Liver (tissue), 8 donors: ENCODE measurements at regions not wholly inside any gene's neighbourhood (a gene's known extent, or its start where the extent isn't known, plus 50 kb on each side); places are given as distances from the start of the nearest gene placed in this dataset.

ENCODE experiments used
- DNase-seq: peaks from one replicate; pipeline ENCODE4 v3.0.0-alpha.2; 2017; ENCODE audit warnings: low spot score
- H3K27ac ChIP-seq, 2 donors: one replicate each; pipeline ENCODE4 v1.7.0; 2013; ENCODE audit warnings: inconsistent platforms in 2 of 2, low read length in 2 of 2, control low read depth in 1 of 2, low read depth in 1 of 2, mild to moderate bottlenecking in 1 of 2
- H3K27me3 ChIP-seq, 4 donors: one replicate each; pipeline versions ENCODE4 v1.6.1 to v1.7.0; 2013; ENCODE audit warnings: low read length in 3 of 4, inconsistent platforms in 1 of 4, mild to moderate bottlenecking in 1 of 4, moderate library complexity in 1 of 4; ENCODE audit not compliant: control insufficient read depth in 4 of 4, insufficient read depth in 4 of 4
- H3K36me3 ChIP-seq, 4 donors: one replicate each; pipeline versions ENCODE4 v1.6.1 to v1.7.0; 2013; ENCODE audit warnings: low read length in 3 of 4, mild to moderate bottlenecking in 3 of 4, low read depth in 1 of 4, moderate library complexity in 1 of 4; ENCODE audit not compliant: control insufficient read depth in 4 of 4, insufficient read depth in 3 of 4
- H3K4me1 ChIP-seq, 4 donors: one replicate each; pipeline versions ENCODE4 v1.6.1 to v1.7.0; 2013; ENCODE audit warnings: low read length in 3 of 4, mild to moderate bottlenecking in 3 of 4, moderate library complexity in 1 of 4; ENCODE audit not compliant: control insufficient read depth in 4 of 4, insufficient read depth in 4 of 4
- H3K4me3 ChIP-seq, 3 donors: one replicate each; pipeline versions ENCODE4 v1.6.1 to v1.7.0; 2013; ENCODE audit warnings: low read length in 3 of 3, control low read depth in 1 of 3, low read depth in 1 of 3, mild to moderate bottlenecking in 1 of 3
- H3K9ac ChIP-seq, 2 donors: one replicate each; pipeline ENCODE4 v1.7.0; 2013; ENCODE audit warnings: low read length in 2 of 2, mild to moderate bottlenecking in 2 of 2, moderate library complexity in 2 of 2, control low read depth in 1 of 2, low read depth in 1 of 2
- H3K9me3 ChIP-seq, 4 donors: one replicate each; pipeline versions ENCODE4 v1.6.1 to v1.7.0; 2013; ENCODE audit warnings: low read length in 3 of 4; ENCODE audit not compliant: control insufficient read depth in 4 of 4
- CTCF ChIP-seq: fragments of 150-350 bp; IDR thresholded peaks from 2 replicates; pipeline ENCODE4 v1.5.1; 2017; ENCODE audit warnings: improper control_type of control experiment, low read depth, low read length; ENCODE audit not compliant: missing input control
- HNF4A ChIP-seq, 2 donors: conservative IDR thresholded peaks; 2 replicates each; pipeline ENCODE4 v1.6.1; 2016; ENCODE audit warnings: antibody characterized with exemption in 2 of 2, mild to moderate bottlenecking in 2 of 2
- HNF4G ChIP-seq: IDR thresholded peaks from 2 replicates; pipeline ENCODE4 v1.6.1; 2016; ENCODE audit warnings: antibody characterized with exemption
- RAD21 ChIP-seq, 2 donors: IDR thresholded peaks; 2 replicates each; pipeline ENCODE4 v1.6.1; 2016; ENCODE audit warnings: antibody characterized with exemption in 2 of 2, mild to moderate bottlenecking in 2 of 2
- RXRA ChIP-seq, 2 donors: IDR thresholded peaks; 2 replicates each; pipeline ENCODE4 v1.6.1; 2017 to 2018; ENCODE audit warnings: antibody characterized with exemption in 2 of 2, mild to moderate bottlenecking in 1 of 2
- SP1 ChIP-seq: IDR thresholded peaks from 2 replicates; pipeline ENCODE4 v1.6.1; 2018; ENCODE audit warnings: antibody characterized with exemption, mild to moderate bottlenecking
- YY1 ChIP-seq: IDR thresholded peaks from 2 replicates; pipeline ENCODE4 v1.6.1; 2016; ENCODE audit warnings: antibody characterized with exemption, mild to moderate bottlenecking
- WGBS: extraction: QIAGEN DNeasy Blood & Tissue Kit; methylation state at CpG from one replicate; pipeline ENCODE4 v1.1.7; 2013; 5-methylcytosine and 5-hydroxymethylcytosine counted together
- TF ChIP-seq, protein P1 (sequence below): IDR thresholded peaks from 2 replicates; pipeline ENCODE4 v1.6.1; 2016; ENCODE audit warnings: antibody characterized with exemption
- donor health status: healthy.
- donor health status: healthy.
- donor health status: healthy.
- donor health status: healthy.
- donor health status: healthy.

DNA sequence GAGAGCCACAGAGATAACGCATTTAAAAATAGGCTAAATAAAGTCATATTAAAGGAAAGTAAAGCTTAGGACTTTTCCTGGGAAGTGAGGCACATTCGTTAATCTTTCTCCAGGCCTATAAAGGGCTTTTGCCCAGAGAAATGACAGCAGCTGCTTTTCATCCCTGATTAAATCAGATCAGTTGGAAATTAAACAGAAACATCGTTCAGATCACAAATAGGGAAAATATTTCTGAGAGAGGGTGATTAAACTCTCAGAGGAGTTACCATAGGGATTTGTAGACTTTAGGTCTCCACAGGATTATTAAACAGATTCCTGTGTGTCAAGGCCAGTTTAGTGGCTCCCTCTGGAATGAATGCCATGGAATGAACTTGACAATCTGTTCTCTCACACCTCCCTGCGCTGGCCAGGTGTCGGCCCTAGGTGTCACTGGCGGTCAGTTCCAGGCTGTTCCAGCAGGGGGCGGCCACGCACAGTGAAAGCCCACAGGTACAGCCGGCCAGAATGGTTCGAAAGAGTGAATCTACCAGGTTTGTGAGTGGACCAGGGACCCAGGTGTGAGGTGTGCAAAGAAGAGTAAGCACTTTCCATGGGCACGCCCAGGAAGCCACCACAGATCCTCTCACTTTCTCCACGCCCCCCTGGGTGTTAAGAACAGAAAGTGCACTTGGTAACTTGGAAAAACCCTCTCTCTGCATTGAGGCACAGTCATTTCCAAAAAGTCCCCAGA is 253.0 kb upstream of the RASGRP1 start:
- Histone ChIP-seq H3K9ac (no peak overlapping the region), H3K4me1 (no peaks in the 10 kb centered on the region), H3K4me3 (no peak overlapping the region), H3K27me3 (no peaks in the 10 kb centered on the region), H3K36me3 (no peaks in the 10 kb centered on the region), H3K27ac (no peak overlapping the region), H3K9me3 (no peaks in the 10 kb centered on the region)
- TF ChIP-seq RAD21 (IDR thresholded peaks at IDR 0.05) (peak; percentile 97 to 98), CTCF (peak; percentile 99), SP1 (no peak)
- 18% methylated on average over 12 of the region's 12 CpGs for WGBS
- DNase-seq = peak; percentile 87

DNA sequence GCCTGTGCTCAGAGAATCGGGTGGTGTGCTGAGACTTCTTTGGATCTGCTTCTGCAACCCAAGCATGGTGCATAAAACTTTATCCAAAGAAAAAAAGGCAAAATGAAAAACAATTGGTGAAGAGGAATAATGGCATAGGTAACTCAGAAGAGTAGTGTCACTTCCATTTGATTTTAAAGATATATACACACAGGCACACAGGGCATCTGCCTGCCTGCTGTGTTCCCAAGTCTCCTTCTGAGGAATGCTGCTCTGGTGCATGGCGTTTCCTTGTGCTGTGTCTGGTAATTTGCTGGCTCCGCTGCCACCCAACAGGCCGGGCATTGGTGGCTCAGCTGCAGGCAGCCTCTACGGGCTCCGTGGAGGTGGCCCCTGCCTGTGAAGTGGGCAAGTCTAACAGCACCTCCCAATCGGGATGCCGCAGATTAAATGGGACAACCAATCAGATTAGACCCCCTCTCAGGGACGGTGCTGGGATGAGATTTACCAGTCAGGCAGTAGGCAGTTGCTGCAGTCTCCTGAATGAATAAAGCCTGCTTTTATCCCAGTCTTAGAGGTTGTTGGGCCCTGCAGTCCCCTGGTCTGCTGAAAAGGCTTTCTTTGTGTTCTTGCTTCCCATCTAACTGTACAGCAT is 253.7 kb upstream of the RASGRP1 start:
- Histone ChIP-seq H3K27ac (no peak overlapping the region), H3K9ac (no peak overlapping the region), H3K27me3 (no peaks in the 10 kb centered on the region), H3K36me3 (no peaks in the 10 kb centered on the region), H3K9me3 (no peaks in the 10 kb centered on the region), H3K4me1 (no peaks in the 10 kb centered on the region), H3K4me3 (no peak overlapping the region)
- TF ChIP-seq RXRA (IDR thresholded peaks at IDR 0.05) (no peak), YY1 (no peak)
- TF ChIP-seq, protein P1, sequence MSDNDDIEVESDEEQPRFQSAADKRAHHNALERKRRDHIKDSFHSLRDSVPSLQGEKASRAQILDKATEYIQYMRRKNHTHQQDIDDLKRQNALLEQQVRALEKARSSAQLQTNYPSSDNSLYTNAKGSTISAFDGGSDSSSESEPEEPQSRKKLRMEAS = no peak
- no peak for DNase-seq
- WGBS = 85% methylated on average over 9 of the region's 9 CpGs

GRCh38 chr15:38819387-38819950 is 254.9 kb upstream of the RASGRP1 start:
- no peaks in the 10 kb centered on the region for H3K36me3 ChIP-seq
- no peak overlapping the region for H3K9ac ChIP-seq
- DNase-seq = no peak
- H3K9me3 ChIP-seq = no peaks in the 10 kb centered on the region
- 85% methylated on average over 8 of the region's 8 CpGs for WGBS
- no peak overlapping the region for H3K27ac ChIP-seq
- H3K4me1 ChIP-seq = no peaks in the 10 kb centered on the region
- H3K4me3 ChIP-seq = no peak overlapping the region
- H3K27me3 ChIP-seq = no peaks in the 10 kb centered on the region
- TF ChIP-seq, protein P1 = no peak
- TF ChIP-seq HNF4G (no peak), CTCF (no peak), RXRA (IDR thresholded peaks at IDR 0.05) (no peak), HNF4A (conservative IDR thresholded peaks at IDR 0.05) (no peak)
